ENCODE measurements at regions not wholly inside any gene's neighbourhood (a gene's known extent, or its start where the extent isn't known, plus 50 kb on each side); places are given as distances from the start of the nearest gene placed in this dataset.
A peak's percentile ranks its signal among the peaks of the same experiment; 100 is the strongest.

- TF ChIP-seq ZC3H10 (CRISPR knock-in tag; IDR thresholded peaks at IDR 0.05) (no peak), TCF4 (CRISPR knock-in tag; IDR thresholded peaks at IDR 0.05; ENCODE audit: borderline replicate concordance) (peak; percentile 35; the same call in 1 of the 2 replicates), ISL1 (CRISPR knock-in tag; IDR thresholded peaks at IDR 0.05) (peak; percentile 68), TSHZ2 (CRISPR knock-in tag; IDR thresholded peaks at IDR 0.05) (peak; percentile 23; the same call in 1 of the 2 replicates), CREB5 (CRISPR knock-in tag; IDR thresholded peaks at IDR 0.05; ENCODE audit: low read depth) (no peak)
- TF ChIP-seq, protein P1, sequence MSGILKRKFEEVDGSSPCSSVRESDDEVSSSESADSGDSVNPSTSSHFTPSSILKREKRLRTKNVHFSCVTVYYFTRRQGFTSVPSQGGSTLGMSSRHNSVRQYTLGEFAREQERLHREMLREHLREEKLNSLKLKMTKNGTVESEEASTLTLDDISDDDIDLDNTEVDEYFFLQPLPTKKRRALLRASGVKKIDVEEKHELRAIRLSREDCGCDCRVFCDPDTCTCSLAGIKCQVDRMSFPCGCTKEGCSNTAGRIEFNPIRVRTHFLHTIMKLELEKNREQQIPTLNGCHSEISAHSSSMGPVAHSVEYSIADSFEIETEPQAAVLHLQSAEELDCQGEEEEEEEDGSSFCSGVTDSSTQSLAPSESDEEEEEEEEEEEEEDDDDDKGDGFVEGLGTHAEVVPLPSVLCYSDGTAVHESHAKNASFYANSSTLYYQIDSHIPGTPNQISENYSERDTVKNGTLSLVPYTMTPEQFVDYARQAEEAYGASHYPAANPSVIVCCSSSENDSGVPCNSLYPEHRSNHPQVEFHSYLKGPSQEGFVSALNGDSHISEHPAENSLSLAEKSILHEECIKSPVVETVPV (CRISPR knock-in tag; IDR thresholded peaks at IDR 0.05) = no peak
- ATAC-seq = peak; percentile 92
Observed at GRCh38 chr12:19945559-19946435, 422.5 kb upstream of the PDE3A start.

- TF ChIP-seq ZNF8 (CRISPR knock-in tag; IDR thresholded peaks at IDR 0.05) (no peak), TCF4 (CRISPR knock-in tag; IDR thresholded peaks at IDR 0.05; ENCODE audit: borderline replicate concordance) (no peak), ZNF565 (CRISPR knock-in tag; conservative IDR thresholded peaks at IDR 0.05; ENCODE audit: low read depth) (no peak), ARNTL (CRISPR knock-in tag; IDR thresholded peaks at IDR 0.05; ENCODE audit: borderline replicate concordance, low read depth) (no peak), PATZ1 (CRISPR knock-in tag; IDR thresholded peaks at IDR 0.05; ENCODE audit: borderline replicate concordance) (no peak), RARB (CRISPR knock-in tag; IDR thresholded peaks at IDR 0.05) (no peak), GLIS3 (CRISPR knock-in tag; IDR thresholded peaks at IDR 0.05) (no peak), PPARA (CRISPR knock-in tag; IDR thresholded peaks at IDR 0.05; ENCODE audit: borderline replicate concordance) (no peak), ISL1 (CRISPR knock-in tag; IDR thresholded peaks at IDR 0.05) (no peak)
- peak; percentile 94 for ATAC-seq
Observed at GRCh38 chr12:19946550-19946949, 421.8 kb upstream of the PDE3A start.

DNA sequence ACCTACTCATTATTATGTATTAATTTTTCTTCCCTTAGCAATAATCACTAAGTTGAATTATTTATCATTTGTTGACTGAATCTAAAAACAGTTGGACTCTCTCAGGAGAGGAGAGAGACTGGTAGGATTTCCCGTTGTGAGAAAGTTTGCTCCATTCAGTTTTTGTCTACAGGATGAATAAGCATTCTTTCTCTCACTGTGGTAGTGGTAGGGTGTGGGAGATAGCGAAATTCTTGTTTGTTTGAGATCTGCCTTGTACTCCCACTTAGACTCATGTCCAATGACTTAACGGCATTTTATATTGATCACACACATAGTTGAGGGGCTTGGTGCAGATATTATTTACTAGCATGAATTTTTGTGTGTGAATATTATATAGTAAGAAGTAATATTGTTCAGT is 421.0 kb upstream of the PDE3A start:
- no peak for ATAC-seq
- TF ChIP-seq SNAI2 (CRISPR knock-in tag; IDR thresholded peaks at IDR 0.05) (no peak), ZC3H10 (CRISPR knock-in tag; IDR thresholded peaks at IDR 0.05) (no peak), ZNF70 (CRISPR knock-in tag; IDR thresholded peaks at IDR 0.05) (no peak), GLIS3 (CRISPR knock-in tag; IDR thresholded peaks at IDR 0.05) (no peak), BACH2 (CRISPR knock-in tag; IDR thresholded peaks at IDR 0.05; ENCODE audit: borderline replicate concordance) (no peak), TCF4 (CRISPR knock-in tag; IDR thresholded peaks at IDR 0.05; ENCODE audit: borderline replicate concordance) (no peak), PATZ1 (CRISPR knock-in tag; IDR thresholded peaks at IDR 0.05; ENCODE audit: borderline replicate concordance) (no peak), ZNF8 (CRISPR knock-in tag; IDR thresholded peaks at IDR 0.05) (no peak), ZNF565 (CRISPR knock-in tag; conservative IDR thresholded peaks at IDR 0.05; ENCODE audit: low read depth) (no peak), ESRRG (CRISPR knock-in tag; IDR thresholded peaks at IDR 0.05) (no peak), TSHZ2 (CRISPR knock-in tag; IDR thresholded peaks at IDR 0.05) (no peak), ZFP3 (CRISPR knock-in tag; IDR thresholded peaks at IDR 0.05) (no peak), OSR1 (CRISPR knock-in tag; IDR thresholded peaks at IDR 0.05) (no peak), TOX (CRISPR knock-in tag; IDR thresholded peaks at IDR 0.05; ENCODE audit: borderline replicate concordance) (no peak), PPARA (CRISPR knock-in tag; IDR thresholded peaks at IDR 0.05; ENCODE audit: borderline replicate concordance) (no peak), RARB (CRISPR knock-in tag; IDR thresholded peaks at IDR 0.05) (no peak)
- TF ChIP-seq, protein P1 (CRISPR knock-in tag; IDR thresholded peaks at IDR 0.05) = no peak

Data from SK-N-SH treated with all-trans-retinoic acid at 6 μM for 48 hours (cell line).